GM18508 (cell line): ENCODE measurements at regions not wholly inside any gene's neighbourhood (a gene's known extent, or its start where the extent isn't known, plus 50 kb on each side); places are given as distances from the start of the nearest gene placed in this dataset.

Experiments
- ATAC-seq: cut with Tn5 transposase; IDR thresholded peaks from one replicate; pipeline ENCODE4 v1.9.1; 2021; ENCODE audit warnings: moderate number of reproducible peaks; ENCODE audit not compliant: insufficient read depth, unreplicated experiment

DNA sequence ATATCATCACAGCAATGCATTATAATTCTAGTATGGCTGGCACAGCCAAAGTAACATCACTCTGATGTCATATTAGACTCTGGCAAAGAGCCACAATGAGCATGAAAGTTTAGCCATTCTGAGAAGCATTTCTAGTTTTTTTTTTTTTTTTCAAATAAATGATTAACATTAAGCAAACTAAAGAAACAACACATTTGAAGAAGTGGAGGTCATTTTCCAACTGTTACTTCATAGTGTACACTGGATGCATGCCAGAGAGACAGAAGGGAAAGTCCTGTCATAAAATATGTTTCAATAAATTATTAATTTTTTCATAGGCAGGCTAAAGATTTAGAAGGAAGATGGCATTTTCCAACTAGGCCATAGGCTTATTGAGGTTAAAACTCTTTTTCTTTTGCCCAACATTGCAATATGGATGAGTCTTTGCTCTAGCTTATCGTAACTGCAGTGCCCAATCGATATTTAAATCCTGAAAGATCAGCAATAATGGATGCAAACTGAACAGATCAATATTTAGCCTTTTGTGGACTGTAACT, 1630.4 kb upstream of the ACVR2A start:
- no peak for ATAC-seq

DNA sequence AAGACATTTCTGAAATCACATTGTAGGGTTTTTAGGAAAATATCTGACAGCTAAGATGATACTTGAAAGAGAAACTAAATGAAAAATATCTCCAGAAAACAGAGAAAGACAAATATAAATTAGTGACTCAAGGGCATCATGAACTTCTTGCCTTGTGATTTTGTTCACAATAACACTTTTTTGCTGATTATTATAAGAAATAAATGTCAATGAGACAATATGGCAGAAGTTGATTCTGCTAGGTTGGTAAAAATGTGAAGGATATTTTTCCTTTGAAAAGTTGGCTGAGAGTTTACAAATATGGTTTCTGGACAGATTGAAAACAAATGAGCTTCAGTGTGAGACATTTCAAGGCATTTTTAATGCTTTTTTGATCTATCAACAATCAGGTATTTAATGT, 1631.2 kb upstream of the ACVR2A start:
- ATAC-seq, result no peak

DNA sequence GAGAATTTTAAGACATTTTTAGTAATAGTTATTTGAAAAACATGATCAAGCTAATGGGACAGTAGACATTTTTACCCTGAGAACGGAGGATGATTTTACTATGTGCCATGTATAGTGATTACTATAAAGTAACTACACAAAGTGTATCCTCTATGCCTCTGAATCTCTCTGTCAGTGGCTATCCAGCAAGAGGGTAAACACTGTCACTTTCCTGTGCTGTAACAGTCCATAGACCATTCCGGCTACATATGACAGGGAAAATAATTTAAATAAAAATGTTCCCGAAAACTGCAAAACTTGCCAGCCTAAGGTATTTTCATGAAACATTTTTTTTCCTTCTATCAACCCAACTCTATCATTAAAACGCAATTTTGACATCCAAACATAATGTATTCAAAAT, 1632.2 kb upstream of the ACVR2A start:
- no peak for ATAC-seq

DNA sequence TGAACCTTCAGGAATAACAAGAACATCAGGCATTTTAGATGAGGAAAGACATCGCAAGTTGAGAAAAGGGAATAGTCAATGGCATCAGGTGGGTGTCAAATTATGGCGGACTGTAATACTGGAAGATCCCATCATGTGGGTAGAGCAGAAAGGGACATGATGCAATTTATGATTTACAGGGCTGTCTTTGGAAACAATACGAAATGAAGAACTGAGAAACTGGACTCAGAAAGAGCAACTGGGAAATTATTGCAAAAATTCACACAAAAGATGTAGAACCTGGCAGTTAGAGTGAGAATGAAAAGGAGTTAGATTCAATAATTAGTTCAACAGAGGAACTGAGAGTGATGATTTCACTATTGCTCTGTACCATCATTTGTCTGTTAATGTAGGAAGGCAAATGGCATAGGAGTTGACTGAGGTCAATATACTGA, 1635.0 kb upstream of the ACVR2A start:
- ATAC-seq, result peak; percentile 51

DNA sequence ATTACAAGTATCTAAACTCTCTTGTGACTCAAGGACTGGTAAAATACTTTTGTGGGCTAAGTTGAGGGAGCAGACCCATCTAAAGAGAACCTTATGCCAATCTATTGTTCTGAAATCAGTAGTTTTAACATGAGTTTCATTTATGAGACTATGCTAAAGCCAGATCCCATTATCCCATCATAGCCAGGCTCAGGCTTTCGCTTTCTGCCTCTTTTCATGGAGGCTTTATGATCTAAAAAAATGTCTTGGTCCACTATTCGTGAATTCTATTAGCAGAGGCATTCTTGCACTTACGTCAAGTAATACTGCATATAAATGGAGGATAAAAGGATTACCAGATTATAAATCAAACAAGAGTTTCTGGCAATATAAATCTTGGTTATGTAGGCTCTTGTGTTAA, 1636.9 kb upstream of the ACVR2A start:
- ATAC-seq, result no peak

DNA sequence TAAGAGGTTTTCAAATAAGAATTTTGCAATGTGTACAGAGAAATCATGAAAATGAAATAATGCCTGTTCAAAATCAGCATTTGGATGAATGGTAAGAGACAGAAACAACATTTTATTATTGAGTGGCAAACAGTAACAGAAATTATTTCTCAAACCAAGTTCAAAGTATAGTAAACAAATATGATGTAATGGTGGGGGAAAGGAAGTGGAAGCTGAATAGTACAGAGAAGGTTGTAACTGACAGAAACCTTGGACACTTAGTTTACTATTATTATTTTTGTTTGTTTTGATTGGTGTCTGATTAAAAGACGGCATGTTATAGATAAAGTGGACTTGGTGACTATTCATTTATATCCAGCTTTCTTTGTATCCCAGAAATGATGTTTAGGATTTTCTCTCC, 1637.4 kb upstream of the ACVR2A start:
- no peak for ATAC-seq

DNA sequence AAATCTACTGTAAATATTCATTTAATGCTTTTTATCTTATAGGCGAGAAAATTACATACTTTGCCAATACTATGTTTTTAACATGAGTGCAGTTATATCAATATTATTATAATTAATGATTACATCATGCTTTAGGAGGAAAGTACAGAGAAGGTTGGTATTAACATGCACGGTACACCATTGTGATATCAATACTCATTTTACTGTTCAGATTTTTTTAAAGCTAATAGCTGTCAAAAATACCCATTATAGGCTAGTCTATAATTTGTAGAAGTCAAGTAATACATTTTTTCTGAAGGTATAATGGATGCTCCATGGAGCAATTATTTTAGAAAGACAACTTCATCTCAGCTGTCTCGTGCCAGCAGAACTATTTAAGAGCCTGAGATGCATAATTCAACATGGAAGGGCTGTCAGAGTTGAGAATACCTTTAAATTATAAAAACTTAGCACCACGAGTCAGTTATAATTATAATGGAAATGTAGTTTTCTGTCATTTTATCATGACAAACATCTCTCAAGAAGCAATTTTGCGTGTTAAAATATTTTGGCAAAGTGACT, 1641.7 kb upstream of the ACVR2A start:
- ATAC-seq, result no peak

DNA sequence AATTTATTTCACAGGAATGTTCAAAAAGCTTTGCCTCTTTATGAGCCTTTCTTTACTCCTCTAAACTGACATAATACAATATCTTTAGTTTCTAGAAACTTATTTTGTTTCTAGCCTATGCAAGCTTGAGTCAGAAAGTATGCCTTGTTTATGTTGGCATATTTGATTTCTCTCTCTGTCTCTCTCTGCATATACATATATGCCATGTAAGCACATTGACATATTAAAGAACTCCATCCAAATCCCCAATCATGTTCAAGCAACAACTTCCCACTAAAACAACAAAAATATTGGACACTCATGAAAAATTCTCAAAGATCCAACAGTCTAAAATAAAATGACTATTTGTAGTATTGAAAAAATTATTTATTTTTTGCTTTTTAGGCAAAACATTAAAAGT, 1651.2 kb upstream of the ACVR2A start:
- no peak for ATAC-seq

DNA sequence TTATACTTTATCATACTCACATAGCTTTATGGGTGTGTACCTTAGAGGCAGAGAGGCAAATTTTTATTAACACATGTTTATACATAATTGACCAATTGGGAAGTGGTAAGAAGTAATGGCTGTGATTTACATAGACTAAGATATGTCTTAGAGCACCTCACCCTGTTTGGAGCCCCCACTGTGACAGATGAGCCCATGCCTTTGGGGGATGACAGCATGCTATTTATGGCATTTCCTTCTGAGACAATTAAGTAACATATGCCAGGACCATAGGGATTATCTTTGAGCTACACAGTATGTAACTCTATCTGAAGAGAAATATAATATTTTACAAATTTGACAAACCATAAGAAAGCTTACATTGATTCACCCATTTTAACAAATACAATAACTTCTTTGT, 1655.3 kb upstream of the ACVR2A start:
- no peak for ATAC-seq

DNA sequence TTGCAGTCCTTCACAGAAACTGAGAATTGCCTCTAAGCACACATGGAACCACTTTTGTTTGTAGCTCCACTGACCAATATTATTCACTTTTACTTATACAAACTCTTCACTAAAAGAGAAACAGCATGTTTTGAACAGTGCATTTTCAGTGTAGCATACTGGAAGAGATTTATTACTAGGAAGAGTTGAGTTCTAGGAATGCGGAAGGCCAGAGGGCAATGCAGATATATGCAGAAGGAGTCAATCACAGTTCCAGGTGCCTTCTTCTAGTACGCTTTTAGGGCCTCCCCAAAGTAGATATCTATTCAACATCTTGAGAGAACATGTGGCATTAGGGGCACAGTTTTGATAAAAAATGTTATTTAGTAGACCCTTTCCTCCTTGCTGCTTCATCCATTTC, 1654.0 kb upstream of the ZEB2 start:
- no peak for ATAC-seq

DNA sequence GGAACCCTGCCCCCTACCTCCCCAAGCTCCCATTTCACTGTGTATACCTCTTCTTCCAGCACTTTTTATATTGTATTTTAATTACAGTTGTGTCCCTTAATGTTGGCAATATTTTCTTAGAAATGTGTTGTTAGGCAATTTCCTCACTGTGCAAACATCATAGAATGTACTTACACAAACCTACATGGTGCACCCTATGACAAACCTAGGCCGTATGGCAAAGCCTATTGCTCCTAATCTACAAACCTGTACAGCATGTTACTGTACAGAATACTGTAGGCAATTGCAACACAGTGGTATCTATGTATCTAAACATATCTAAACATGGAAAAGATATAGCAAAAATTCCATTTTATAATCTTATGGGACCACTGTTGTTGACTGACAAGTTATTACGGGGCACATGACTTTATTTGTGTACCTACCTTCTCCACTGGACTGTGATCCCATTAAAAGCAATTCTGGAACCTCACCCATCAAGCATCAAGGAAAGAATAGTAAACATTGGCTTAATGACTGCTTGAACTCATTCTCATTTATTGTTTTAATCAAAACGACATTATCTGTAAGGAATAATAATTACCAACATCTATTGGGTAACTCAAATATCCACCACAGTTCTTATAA, 1641.5 kb upstream of the ZEB2 start:
- no peak for ATAC-seq

DNA sequence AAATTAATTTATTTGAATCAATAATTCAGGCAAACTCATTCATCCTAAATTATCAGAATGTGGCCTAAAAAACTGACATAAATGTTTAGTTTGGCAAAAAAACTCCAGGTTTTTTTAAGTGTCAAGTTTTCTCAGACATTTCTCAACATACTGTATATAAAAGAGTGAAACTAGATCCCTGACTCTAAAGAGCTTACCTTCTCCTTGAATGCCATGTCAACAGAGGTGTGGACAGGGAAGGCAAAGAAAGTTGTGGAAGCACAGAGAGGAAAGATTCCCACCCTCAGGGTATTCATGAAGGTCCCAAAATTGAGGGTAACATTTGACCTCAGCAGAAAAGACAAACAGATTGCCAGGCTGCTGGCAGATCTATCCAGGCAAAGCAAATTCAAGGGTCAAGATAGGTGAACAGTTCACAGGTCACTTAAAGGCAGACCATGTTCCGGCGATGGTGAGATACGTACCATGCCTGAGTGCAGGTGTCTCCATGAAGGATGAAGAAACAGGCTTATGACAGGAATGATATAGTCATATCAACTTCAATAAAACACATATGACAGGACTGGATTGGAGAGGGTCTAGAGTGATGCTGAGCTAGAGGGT, 1638.3 kb upstream of the ZEB2 start:
- no peak for ATAC-seq

DNA sequence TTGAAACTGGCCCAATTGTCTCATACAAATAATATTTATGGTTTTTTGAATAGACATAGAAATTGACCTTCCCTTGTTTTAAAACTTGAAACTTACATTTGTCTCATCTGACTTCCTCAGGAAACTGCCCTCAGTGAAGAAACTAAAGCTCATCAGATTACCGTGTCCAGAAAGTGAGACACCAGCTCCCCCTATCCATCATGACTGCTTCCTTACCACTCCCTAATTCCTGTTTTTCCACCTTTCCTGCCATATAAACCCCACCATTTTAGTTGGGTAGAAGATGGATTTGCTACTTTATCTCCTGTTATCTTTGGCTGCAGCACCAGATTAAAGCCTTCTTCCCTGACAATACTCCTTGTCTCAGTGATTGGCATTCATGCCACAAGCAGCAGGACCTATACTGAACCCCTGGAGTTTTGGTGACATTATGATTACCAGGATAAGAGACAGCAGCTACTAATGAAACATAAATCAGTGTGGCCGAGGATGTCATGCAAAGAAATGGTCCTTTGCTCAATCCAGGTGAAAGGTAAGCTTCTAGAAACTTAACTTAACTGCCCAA, 1627.6 kb upstream of the ZEB2 start:
- ATAC-seq, result no peak

DNA sequence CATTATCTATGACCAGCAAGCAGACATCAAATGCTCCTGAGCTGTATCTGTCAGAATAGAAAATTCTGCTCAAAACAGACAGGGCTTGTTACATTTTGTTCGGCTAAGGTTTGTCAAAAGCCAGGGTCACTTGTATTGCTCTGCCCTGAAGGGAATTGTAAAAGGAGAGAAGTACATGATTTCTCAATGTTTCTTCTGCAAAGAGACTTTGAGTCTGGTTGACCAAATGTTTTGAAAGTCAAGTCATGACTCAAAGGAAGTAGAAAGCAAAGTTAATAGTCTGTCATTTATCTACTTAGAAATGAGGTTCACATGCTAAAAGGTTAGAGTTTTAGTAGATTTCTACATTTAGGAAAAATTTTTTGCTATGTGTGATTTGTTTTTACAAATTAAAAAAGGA, 1624.1 kb upstream of the ZEB2 start:
- ATAC-seq, result no peak

DNA sequence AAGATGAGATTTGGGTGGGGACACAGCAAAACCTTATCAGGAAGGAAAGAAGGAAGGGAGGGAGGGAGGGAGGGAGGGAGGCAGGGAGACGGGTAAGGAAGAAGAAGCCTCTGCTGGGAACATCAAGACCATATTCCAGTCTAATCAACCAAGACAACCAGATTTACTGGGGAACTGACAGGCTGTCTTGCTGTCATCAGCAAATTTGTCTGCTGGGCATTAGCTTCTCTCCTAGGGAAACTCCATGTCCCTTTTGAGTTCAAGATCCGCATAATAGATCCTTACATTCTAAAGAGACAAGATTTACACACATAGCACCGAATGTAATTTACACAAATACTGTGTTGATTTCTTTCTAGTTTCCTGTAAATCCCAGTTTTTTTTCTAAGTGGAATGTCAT, 1618.9 kb upstream of the ZEB2 start:
- no peak for ATAC-seq

DNA sequence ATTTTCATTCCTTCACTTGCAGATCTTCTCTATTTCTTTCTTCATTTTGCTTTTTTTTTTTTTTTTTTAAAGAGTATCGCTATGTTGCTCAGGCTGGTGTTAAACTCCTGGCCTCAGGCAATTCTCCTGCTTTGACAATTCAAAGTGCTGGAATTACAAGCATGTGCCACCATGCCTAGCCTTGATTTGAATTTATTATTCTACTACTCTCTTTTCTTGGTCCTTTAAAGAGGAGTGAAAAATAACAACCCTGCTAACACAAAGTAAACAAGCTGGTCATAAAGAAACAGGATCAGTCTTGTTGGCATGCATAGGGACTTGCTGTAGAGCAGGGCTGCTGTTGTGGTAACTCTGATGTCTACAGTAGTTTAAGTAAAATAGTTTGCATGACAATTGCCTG, 1615.3 kb upstream of the ZEB2 start:
- no peak for ATAC-seq

DNA sequence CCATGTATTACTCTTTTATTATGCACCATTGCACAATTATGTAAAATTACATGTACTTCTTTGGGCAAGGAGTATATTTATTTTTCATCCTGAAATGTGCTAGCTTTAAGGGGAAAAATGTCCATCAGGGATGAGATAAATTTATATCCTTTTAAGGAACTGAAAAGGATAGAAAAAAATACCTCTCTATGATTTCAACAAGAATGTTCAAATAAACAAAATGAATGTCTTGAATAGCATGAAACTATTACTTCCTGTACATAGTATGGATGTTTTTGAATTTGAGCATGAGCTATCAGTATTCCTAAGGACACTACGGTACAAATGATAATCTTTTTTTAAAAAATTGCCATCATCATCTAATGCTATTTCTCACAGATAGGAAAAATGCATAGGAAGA, 1611.9 kb upstream of the ZEB2 start:
- no peak for ATAC-seq

DNA sequence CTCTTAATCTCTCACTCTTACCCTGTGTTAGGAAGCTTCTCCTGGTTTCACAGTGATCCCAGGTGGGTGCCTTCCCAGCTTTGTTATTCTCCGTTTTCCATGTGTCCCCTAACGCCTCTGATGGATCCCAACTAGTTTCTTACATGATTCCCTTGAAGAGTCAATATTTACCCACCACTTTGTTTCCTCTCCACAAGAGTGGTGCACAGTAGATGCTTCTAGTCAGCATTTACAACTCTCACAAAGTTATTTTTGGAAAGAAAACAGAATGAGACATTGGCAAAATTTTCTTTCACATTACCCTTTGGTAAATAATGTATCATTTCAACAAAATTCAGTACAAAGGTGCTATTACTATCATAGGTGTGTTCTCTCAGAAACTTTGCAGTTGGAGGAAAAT, 1611.1 kb upstream of the ZEB2 start:
- ATAC-seq, result no peak

DNA sequence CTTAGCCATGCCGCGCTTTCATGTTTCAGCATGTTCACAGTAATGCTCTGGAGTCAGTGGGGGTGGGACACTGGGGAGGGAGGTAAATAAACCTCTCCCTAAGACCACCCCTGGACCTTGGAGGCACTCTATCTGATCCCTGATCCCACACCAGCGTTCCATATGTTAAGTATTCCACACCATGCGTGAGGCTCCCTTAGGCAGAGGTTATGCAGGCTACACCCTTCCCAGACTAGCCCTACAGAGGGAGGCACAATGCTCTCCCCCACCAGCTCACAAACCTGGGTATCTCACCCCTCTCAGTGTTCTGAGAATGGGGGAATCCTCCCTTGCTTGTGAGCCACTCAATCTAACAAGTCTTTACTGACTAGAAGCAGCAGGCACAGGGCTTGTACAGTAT, 1610.4 kb upstream of the ZEB2 start:
- ATAC-seq, result no peak

DNA sequence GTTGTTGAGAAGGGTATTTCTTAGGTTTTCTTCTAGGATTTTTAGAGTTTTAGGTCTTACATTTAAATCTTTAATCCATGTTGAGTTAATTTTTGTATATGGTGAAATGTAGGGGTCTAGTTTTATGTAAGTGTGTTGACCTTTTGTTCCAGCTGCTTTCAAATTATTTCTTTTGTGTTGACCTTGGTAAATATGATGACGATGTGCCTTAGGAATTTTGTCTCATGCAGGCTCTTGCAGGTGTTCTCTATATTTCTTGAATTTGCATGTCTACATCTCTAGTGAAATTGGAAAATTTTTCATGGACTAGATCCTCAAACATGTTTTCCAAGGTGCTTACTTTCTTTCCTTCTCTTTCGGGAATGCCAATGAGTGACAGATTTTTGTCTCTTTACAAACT, 1609.3 kb upstream of the ZEB2 start:
- ATAC-seq, result no peak

DNA sequence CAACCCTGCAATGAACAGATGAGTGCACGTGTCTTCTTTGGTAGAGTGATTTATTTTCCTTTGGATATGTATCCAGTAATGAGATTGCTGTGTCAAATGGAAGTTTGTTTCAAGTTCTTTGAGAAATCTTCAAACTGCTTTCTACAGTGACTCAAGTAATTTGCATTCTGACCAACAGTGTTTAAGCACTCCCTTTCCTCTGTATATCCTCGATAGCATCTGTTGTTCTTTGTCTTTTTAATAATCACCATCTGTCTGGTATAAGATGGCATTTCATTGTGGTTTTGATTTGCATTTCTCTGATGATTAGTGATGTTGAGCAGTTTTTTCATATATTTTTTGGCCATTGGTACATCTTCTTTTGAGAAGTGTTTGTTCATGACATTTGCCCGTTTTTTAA, 1608.3 kb upstream of the ZEB2 start:
- no peak for ATAC-seq

DNA sequence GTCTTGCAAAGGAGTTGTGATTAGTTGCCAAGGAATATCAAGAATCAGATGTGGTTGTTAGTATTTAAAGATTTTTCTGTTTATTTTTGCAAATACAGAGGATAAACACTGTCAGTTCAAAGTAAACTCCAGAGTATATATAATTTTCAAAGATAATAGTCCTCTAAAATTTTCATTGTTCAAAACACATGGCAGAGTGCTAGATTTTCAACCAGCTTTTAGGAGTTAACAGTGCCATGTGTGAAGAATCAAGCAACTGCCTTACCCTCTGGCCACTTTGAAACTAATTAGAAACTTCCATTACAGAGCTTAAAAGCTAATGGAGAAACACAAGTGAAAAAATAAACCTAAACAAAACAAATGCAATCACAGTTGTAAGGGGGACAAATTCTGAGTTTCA, 1605.6 kb upstream of the ZEB2 start:
- ATAC-seq, result no peak
